H1 (cell line): ENCODE measurements at regions not wholly inside any gene's neighbourhood (a gene's known extent, or its start where the extent isn't known, plus 50 kb on each side); places are given as distances from the start of the nearest gene placed in this dataset.

ENCODE experiments used
- CTCF ChIA-PET: fragments of 300-600 bp; sonication (Branson Sonifier 250); formaldehyde crosslinking; loops from one replicate; lab custom pipeline; 2021; ENCODE audit not compliant: partially characterized antibody; lab: Charles Lee
- POLR2A ChIA-PET: fragments of 300-600 bp; sonication (Branson Sonifier 250); formaldehyde crosslinking; loops from one replicate; lab custom pipeline; 2021; ENCODE audit warnings: inconsistent platforms; ENCODE audit not compliant: partially characterized antibody; lab: Charles Lee
- DNase-seq, 2 experiments: peaks; one replicate each; pipeline versions ENCODE4 v3.0.0 to v3.0.0-alpha.2; 2010 to 2022; ENCODE audit warnings: low spot score in 2 of 2, low read depth in 1 of 2, mixed read lengths in 1 of 2
- FAIRE-seq: peaks from 2 replicates; lab custom pipeline; 2011; peaks lifted over from hg19 to GRCh38; lab: Jason Lieb, UNC
- H2AFZ ChIP-seq: 2 replicates; pipeline ENCODE4 v1.8.1; 2012; ENCODE audit warnings: low read length, inconsistent platforms
- H2AK5ac ChIP-seq: 2 replicates; pipeline ENCODE4 v1.6.1; 2013; ENCODE audit warnings: low read depth, low read length
- H2BK120ac ChIP-seq: replicated peaks from 2 replicates; pipeline ENCODE3; 2013; ENCODE audit warnings: low read depth, low read length, inconsistent platforms
- H2BK12ac ChIP-seq: 2 replicates; pipeline ENCODE4 v1.6.1; 2013; ENCODE audit warnings: low read depth, low read length
- H2BK15ac ChIP-seq: 2 replicates; pipeline ENCODE4 v1.6.1; 2013; ENCODE audit warnings: low read length
- H2BK20ac ChIP-seq: 2 replicates; pipeline ENCODE4 v1.6.1; 2013; ENCODE audit warnings: low read length
- H2BK5ac ChIP-seq: 2 replicates; pipeline ENCODE4 v1.6.1; 2013; ENCODE audit warnings: low read depth, low read length
- H3K14ac ChIP-seq: 2 replicates; pipeline ENCODE4 v1.6.1; 2013; ENCODE audit warnings: inconsistent platforms; ENCODE audit not compliant: insufficient read length
- H3K18ac ChIP-seq: 2 replicates; pipeline ENCODE4 v1.6.1; 2013; ENCODE audit warnings: low read length; ENCODE audit errors: extremely low read depth
- H3K23ac ChIP-seq: 2 replicates; pipeline ENCODE4 v1.6.1; 2013; ENCODE audit warnings: inconsistent platforms; ENCODE audit not compliant: insufficient read length
- H3K23me2 ChIP-seq: 2 replicates; pipeline ENCODE4 v1.6.1; 2013; ENCODE audit warnings: low read depth, low read length
- H3K27ac ChIP-seq: 2 replicates; pipeline ENCODE4 v1.6.1; 2011; ENCODE audit warnings: low read depth, low read length, inconsistent platforms
- H3K27me3 ChIP-seq, 4 experiments: replicated peaks in 1 of 4; 1 replicate in 1 of 4; 2 replicates in 3 of 4; pipeline versions ENCODE4 v1.6.1 to v1.8.1; 2011 to 2013; ENCODE audit warnings: low read length in 3 of 4, mild to moderate bottlenecking in 3 of 4, inconsistent platforms in 2 of 4, mixed read lengths in 2 of 4, moderate library complexity in 1 of 4; ENCODE audit not compliant: control insufficient read depth in 3 of 4, insufficient read depth in 3 of 4; ENCODE audit errors: extremely low read depth in 1 of 4
- H3K36me3 ChIP-seq, 4 experiments: 2 replicates each; pipeline versions ENCODE4 v1.6.1 to v1.8.1; 2011 to 2013; ENCODE audit warnings: mild to moderate bottlenecking in 4 of 4, low read length in 3 of 4, moderate library complexity in 2 of 4, control low read depth in 1 of 4, inconsistent platforms in 1 of 4; ENCODE audit not compliant: insufficient read depth in 4 of 4, control insufficient read depth in 2 of 4
- H3K4ac ChIP-seq: replicated peaks from 2 replicates; pipeline ENCODE3; 2013; ENCODE audit warnings: low read length, low read depth, mixed read lengths, inconsistent platforms; ENCODE audit not compliant: insufficient read length
- H3K4me1 ChIP-seq, 4 experiments: replicated peaks in 1 of 4; 1 replicate in 1 of 4; 2 replicates in 3 of 4; pipeline versions ENCODE4 v1.6.1 to v1.8.1; 2011 to 2013; ENCODE audit warnings: low read length in 3 of 4, inconsistent platforms in 2 of 4, mixed read lengths in 1 of 4; ENCODE audit not compliant: insufficient read depth in 4 of 4, control insufficient read depth in 3 of 4
- H3K4me2 ChIP-seq, 2 experiments: 2 replicates each; pipeline versions ENCODE4 v1.6.1 to v1.8.1; 2011 to 2013; ENCODE audit warnings: low read depth in 2 of 2, low read length in 2 of 2, control low read depth in 1 of 2, inconsistent platforms in 1 of 2, mild to moderate bottlenecking in 1 of 2; ENCODE audit not compliant: insufficient read depth in 1 of 2
- H3K4me3 ChIP-seq, 4 experiments: fragments of 200-600, 300-600 bp in 1 of 4; sonication (generic), shearing (Covaris generic), sonication (Bioruptor Twin) in 1 of 4; 2 replicates each; pipeline versions ENCODE4 v1.5.1 to v1.8.1; 2011 to 2016; ENCODE audit warnings: low read length in 4 of 4, low read depth in 3 of 4, control low read depth in 2 of 4, inconsistent platforms in 2 of 4, mild to moderate bottlenecking in 2 of 4, mixed read lengths in 1 of 4, moderate library complexity in 1 of 4; ENCODE audit not compliant: insufficient read depth in 2 of 4; ENCODE audit errors: extremely low read depth in 1 of 4
- H3K56ac ChIP-seq: replicated peaks from 2 replicates; pipeline ENCODE3; 2013; ENCODE audit warnings: low read depth, mild to moderate bottlenecking, mixed read lengths, low read length, inconsistent platforms; ENCODE audit not compliant: insufficient read length
- H3K79me1 ChIP-seq: 2 replicates; pipeline ENCODE4 v1.6.1; 2013; ENCODE audit warnings: low read depth, low read length, control low read depth
- H3K79me2 ChIP-seq, 2 experiments: 2 replicates each; pipeline versions ENCODE4 v1.6.1 to v1.8.1; 2012 to 2013; ENCODE audit warnings: low read length in 2 of 2, mild to moderate bottlenecking in 2 of 2, inconsistent platforms in 1 of 2; ENCODE audit not compliant: insufficient read depth in 2 of 2, control insufficient read depth in 1 of 2
- H3K9ac ChIP-seq, 4 experiments: replicated peaks in 1 of 4; 1 replicate in 1 of 4; 2 replicates in 3 of 4; pipeline versions ENCODE4 v1.6.1 to v1.8.1; 2011 to 2013; ENCODE audit warnings: low read depth in 3 of 4, low read length in 3 of 4, control low read depth in 2 of 4, mild to moderate bottlenecking in 2 of 4, moderate library complexity in 2 of 4, inconsistent platforms in 1 of 4; ENCODE audit errors: extremely low read depth in 1 of 4
- H3K9me3 ChIP-seq, 2 experiments: 2 replicates each; pipeline versions ENCODE4 v1.6.1 to v1.8.1; 2012 to 2013; ENCODE audit warnings: mild to moderate bottlenecking in 2 of 2, moderate library complexity in 2 of 2, control low read depth in 1 of 2, inconsistent platforms in 1 of 2, low read depth in 1 of 2, low read length in 1 of 2, mixed read lengths in 1 of 2; ENCODE audit not compliant: insufficient read depth in 2 of 2
- H4K20me1 ChIP-seq, 2 experiments: replicated peaks in 1 of 2; 2 replicates each; pipeline versions ENCODE3 to v1.8.1; 2011 to 2013; ENCODE audit warnings: inconsistent platforms in 2 of 2, low read length in 2 of 2, mild to moderate bottlenecking in 1 of 2; ENCODE audit not compliant: insufficient read depth in 2 of 2, control insufficient read depth in 1 of 2
- H4K5ac ChIP-seq: 2 replicates; pipeline ENCODE4 v1.6.1; 2013; ENCODE audit warnings: low read length, low read depth, mixed read lengths, inconsistent platforms; ENCODE audit not compliant: insufficient read length
- H4K8ac ChIP-seq: 2 replicates; pipeline ENCODE4 v1.8.0; 2013; ENCODE audit warnings: mild to moderate bottlenecking, moderate library complexity, low read length, inconsistent platforms; ENCODE audit not compliant: insufficient read depth; ENCODE audit errors: extremely low read depth
- H4K91ac ChIP-seq: replicated peaks from 2 replicates; pipeline ENCODE3; 2013; ENCODE audit warnings: low read length, mixed read lengths, inconsistent platforms; ENCODE audit not compliant: insufficient read length
- BRCA1 ChIP-seq: IDR thresholded peaks from 2 replicates; pipeline ENCODE4 v1.6.1; 2012; ENCODE audit warnings: low read depth, low read length, improper control_type of control experiment
- CBX5 ChIP-seq: fragments of 300-800, 300-1000 bp; sonication (generic); IDR thresholded peaks from 2 replicates; pipeline ENCODE4 v1.7.1; 2016; ENCODE audit warnings: antibody characterized with exemption, low read length, low read depth
- GTF2F1 ChIP-seq: IDR thresholded peaks from 2 replicates; pipeline ENCODE4 v1.6.1; 2012; ENCODE audit warnings: low read depth, low read length, improper control_type of control experiment, borderline replicate concordance
- HDAC2 ChIP-seq, 2 experiments: fragments of 300-600 bp in 1 of 2; sonication (generic) in 1 of 2; IDR thresholded peaks; 2 replicates each; pipeline ENCODE4 v1.6.1; 2011 to 2012; ENCODE audit warnings: low read depth in 2 of 2, low read length in 2 of 2, mild to moderate bottlenecking in 2 of 2, moderate library complexity in 2 of 2, borderline replicate concordance in 1 of 2, inconsistent platforms in 1 of 2
- HDAC6 ChIP-seq: IDR thresholded peaks from one replicate; pipeline ENCODE4 v1.7.1; 2012; ENCODE audit warnings: low read depth, mild to moderate bottlenecking, inconsistent platforms, low read length, moderate library complexity
- KDM1A ChIP-seq: fragments of 200-600, 300-600 bp; sonication (generic); IDR thresholded peaks from 2 replicates; pipeline ENCODE4 v1.7.1; 2016; ENCODE audit warnings: mild to moderate bottlenecking, low read length, borderline replicate concordance
- PHF8 ChIP-seq: fragments of 200-600 bp; sonication (generic); conservative IDR thresholded peaks from 2 replicates; pipeline ENCODE4 v1.7.1; 2012; ENCODE audit warnings: low read depth, mild to moderate bottlenecking, inconsistent platforms, low read length, moderate library complexity
- RBBP5 ChIP-seq: IDR thresholded peaks from 2 replicates; pipeline ENCODE4 v1.7.1; 2012; ENCODE audit warnings: low read depth, mild to moderate bottlenecking, inconsistent platforms, low read length, moderate library complexity, borderline replicate concordance
- RNF2 ChIP-seq: fragments of 200-900, 300-1000 bp; sonication (generic); IDR thresholded peaks from 2 replicates; pipeline ENCODE4 v1.7.1; 2016; ENCODE audit warnings: borderline replicate concordance, low read depth, mild to moderate bottlenecking, antibody characterized with exemption, low read length; ENCODE audit not compliant: poor library complexity, severe bottlenecking; ENCODE audit errors: missing control alignments
- SP4 ChIP-seq: IDR thresholded peaks from 2 replicates; pipeline ENCODE4 v1.6.1; 2012; ENCODE audit warnings: low read length, inconsistent platforms
- SRF ChIP-seq: IDR thresholded peaks from 2 replicates; pipeline ENCODE4 v1.6.1; 2011; ENCODE audit warnings: mild to moderate bottlenecking, low read depth, low read length, moderate library complexity
- TEAD4 ChIP-seq: IDR thresholded peaks from 2 replicates; pipeline ENCODE4 v1.6.1; 2012; ENCODE audit warnings: low read depth, low read length, inconsistent platforms, mixed read lengths
- USF2 ChIP-seq: IDR thresholded peaks from 2 replicates; pipeline ENCODE4 v1.6.1; 2011; ENCODE audit warnings: low read length, improper control_type of control experiment
- WGBS, 2 experiments: shearing (Covaris generic) in 1 of 2; methylation state at CpG; one replicate each; pipeline versions ENCODE4 v1.1.6 to v1.1.7; 2013 to 2015; ENCODE audit warnings: low lambda C conversion rate in 2 of 2, mixed read lengths in 2 of 2, inconsistent platforms in 1 of 2, low coverage in 1 of 2, missing lambda C conversion rate in 1 of 2; ENCODE audit not compliant: insufficient replicate concordance in 2 of 2, insufficient coverage in 1 of 2, insufficient read length in 1 of 2; ENCODE audit errors: extremely low coverage in 1 of 2, missing lambda C conversion rate in 1 of 2; 5-methylcytosine and 5-hydroxymethylcytosine counted together

- Histone ChIP-seq H3K4me1 (no peaks in the 10 kb centered on the region), H2BK5ac (no peak overlapping the region), H3K9me3 (no peaks in the 10 kb centered on the region), H3K18ac (no peak overlapping the region), H3K36me3 (no peaks in the 10 kb centered on the region), H3K27ac (no peak overlapping the region), H4K20me1 (no peaks in the 10 kb centered on the region), H3K23ac (no peak overlapping the region), H3K4ac (no peak overlapping the region), H2BK120ac (no peak overlapping the region), H3K4me2 (no peak overlapping the region), H3K56ac (no peak overlapping the region), H2BK15ac (no peak overlapping the region), H3K27me3 (peaks cover 0 to 1% (median 0%) of the 10 kb centered on the region in 4 experiments; a peak in 1 of 7 replicates), H2BK20ac (no peak overlapping the region), H3K79me1 (no peaks in the 10 kb centered on the region), H3K23me2 (no peaks in the 10 kb centered on the region), H2AK5ac (no peak overlapping the region), H4K5ac (no peak overlapping the region), H2BK12ac (no peak overlapping the region), H3K4me3 (no peak overlapping the region), H4K91ac (no peak overlapping the region), H3K79me2 (no peaks in the 10 kb centered on the region), H2AFZ (no peak overlapping the region), H3K9ac (no peak overlapping the region), H3K14ac (no peak overlapping the region), H4K8ac (no peak overlapping the region)
- no peak for FAIRE-seq
- 80% methylated on average over 1 of the region's 1 CpG; no CpG with 5 or more reads in 1 of the 2 experiments for WGBS, 2 experiments
- ChIA-PET CTCF (interaction anchor here (0.8 kb wide), 1 partner anchor 10 kb away, joined by 4 read pairs; no protein-coding TSS in a partner anchor), POLR2A (no interaction called here)
- no peak for DNase-seq
- TF ChIP-seq PHF8 (no peak), HDAC6 (no peak), CBX5 (no peak), GTF2F1 (no peak), RBBP5 (no peak), SP4 (no peak), KDM1A (no peak), TEAD4 (no peak), RNF2 (no peak), BRCA1 (no peak), SRF (no peak), HDAC2 (IDR thresholded peaks at IDR 0.05; ENCODE audit: borderline replicate concordance in 1 of 2, low read depth in 2 of 2, low read length in 2 of 2) (no peak), USF2 (no peak)
These were observed 313.5 kb downstream of the KCNC2 start for GRCh38 chr12:74896186-74896585.
